ENCODE measurements at regions not wholly inside any gene's neighbourhood (a gene's known extent, or its start where the extent isn't known, plus 50 kb on each side); places are given as distances from the start of the nearest gene placed in this dataset.

- TF ChIP-seq CTCF (conservative IDR thresholded peaks at IDR 0.05 in 1 of 2, IDR thresholded peaks at IDR 0.05 in 1 of 2; ENCODE audit: extremely low read depth in 1 of 2, insufficient read depth in 1 of 2, low read depth in 1 of 2, low read length in 2 of 2), result no peak
- no peak for TF ChIP-seq EZH2 (IDR thresholded peaks at IDR 0.05; ENCODE audit: borderline replicate concordance, low read length)
Observed at GRCh38 chr12:77388445-77389265, 323.3 kb upstream of the E2F7 start.
